ENCODE measurements at regions not wholly inside any gene's neighbourhood (a gene's known extent, or its start where the extent isn't known, plus 50 kb on each side); places are given as distances from the start of the nearest gene placed in this dataset.

DNA sequence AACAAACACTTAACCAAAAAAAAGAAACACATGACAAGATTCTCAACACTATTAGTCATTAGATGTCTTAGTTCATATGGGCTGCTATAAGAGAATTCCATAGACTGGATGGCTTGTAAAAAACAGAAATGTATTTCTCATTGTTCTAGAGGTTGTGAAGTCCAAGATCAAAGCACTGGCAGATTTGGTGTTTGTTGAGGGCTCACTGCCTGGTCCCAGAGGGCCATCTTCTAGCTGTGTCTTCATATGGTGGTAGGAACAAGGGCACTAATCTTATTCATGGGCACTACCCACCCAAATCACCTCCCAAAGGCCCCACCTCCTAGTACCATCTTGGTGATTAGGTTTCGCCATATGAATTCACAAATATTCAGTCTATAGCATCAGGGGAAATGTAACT lies 162.5 kb upstream of the SDK2 start:
- TF ChIP-seq, protein P1, sequence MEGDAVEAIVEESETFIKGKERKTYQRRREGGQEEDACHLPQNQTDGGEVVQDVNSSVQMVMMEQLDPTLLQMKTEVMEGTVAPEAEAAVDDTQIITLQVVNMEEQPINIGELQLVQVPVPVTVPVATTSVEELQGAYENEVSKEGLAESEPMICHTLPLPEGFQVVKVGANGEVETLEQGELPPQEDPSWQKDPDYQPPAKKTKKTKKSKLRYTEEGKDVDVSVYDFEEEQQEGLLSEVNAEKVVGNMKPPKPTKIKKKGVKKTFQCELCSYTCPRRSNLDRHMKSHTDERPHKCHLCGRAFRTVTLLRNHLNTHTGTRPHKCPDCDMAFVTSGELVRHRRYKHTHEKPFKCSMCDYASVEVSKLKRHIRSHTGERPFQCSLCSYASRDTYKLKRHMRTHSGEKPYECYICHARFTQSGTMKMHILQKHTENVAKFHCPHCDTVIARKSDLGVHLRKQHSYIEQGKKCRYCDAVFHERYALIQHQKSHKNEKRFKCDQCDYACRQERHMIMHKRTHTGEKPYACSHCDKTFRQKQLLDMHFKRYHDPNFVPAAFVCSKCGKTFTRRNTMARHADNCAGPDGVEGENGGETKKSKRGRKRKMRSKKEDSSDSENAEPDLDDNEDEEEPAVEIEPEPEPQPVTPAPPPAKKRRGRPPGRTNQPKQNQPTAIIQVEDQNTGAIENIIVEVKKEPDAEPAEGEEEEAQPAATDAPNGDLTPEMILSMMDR (IDR thresholded peaks at IDR 0.05; ENCODE audit: low read depth, low read length, missing control alignments) = no peak
- no peak for DNase-seq (ENCODE audit: extremely low read depth, low read depth)
- no peak overlapping the region for H3K4me3 ChIP-seq (replicated peaks; ENCODE audit: low read depth, low read length)

DNA sequence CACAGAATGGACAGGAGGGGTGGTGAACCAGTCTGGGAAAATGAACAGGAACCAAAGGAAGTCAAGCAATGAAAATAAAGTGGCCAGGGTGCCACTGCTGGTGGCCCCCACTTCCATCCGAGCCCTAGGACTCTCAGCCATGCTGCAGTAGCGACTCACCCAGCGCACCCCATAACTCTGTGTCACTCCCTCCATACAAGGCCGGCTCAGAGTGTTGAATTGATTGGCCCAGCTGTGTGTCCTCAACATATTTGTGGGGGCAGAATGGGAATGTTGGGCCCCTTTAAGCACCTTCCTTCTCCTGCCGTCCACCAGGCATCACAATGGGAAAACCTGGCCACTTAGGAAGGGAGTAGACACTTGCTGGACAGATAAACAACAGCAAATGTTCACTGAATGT lies 169.0 kb upstream of the SDK2 start:
- DNase-seq (ENCODE audit: extremely low read depth, low read depth) = no peak
- TF ChIP-seq, protein P1 (IDR thresholded peaks at IDR 0.05; ENCODE audit: low read depth, low read length, missing control alignments) = no peak
- no peak overlapping the region for H3K4me3 ChIP-seq (replicated peaks; ENCODE audit: low read depth, low read length)

DNA sequence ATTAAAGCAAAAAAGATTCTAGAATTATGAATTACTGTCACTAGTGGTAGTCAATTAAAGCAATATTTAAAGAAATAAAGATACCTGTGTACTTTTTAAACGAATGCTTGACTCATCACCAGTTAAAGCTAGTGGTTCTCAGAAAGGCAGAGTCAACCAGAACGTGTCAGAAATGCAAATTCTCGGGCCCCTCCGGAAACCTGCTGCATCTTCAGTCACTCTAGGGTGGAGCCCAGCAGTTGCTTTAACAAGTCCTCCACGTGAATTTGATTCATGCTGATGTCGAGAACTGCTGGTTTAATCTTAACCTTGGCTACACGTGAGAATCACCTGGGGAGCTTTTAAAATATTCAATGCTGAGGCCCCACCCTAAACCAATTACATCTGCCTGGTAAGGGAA lies 169.8 kb upstream of the SDK2 start:
- TF ChIP-seq, protein P1 (IDR thresholded peaks at IDR 0.05; ENCODE audit: low read depth, low read length, missing control alignments) = no peak
- no peak overlapping the region for H3K4me3 ChIP-seq (replicated peaks; ENCODE audit: low read depth, low read length)
- DNase-seq (ENCODE audit: extremely low read depth, low read depth) = no peak

DNA sequence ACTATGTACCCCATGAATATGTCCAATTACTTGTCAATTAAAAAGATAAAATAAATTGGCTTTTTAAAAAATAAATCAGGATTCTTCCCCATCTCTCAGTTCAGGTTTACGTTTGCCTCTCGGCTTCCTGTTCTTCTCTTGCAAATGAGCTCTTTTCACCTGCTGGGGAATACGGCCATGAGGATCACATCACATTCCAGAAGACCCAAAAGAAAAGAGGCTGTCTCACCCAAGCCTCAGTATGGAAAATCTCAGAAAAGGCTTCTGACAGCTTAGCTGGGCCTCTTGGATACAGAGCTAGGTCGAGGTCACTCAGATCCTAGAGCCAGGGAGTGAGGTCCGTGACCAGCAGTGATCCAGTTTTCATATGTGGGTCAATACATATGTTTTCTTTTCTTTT lies 171.2 kb upstream of the SDK2 start:
- no peak for DNase-seq (ENCODE audit: extremely low read depth, low read depth)
- H3K4me3 ChIP-seq (replicated peaks; ENCODE audit: low read depth, low read length) = no peak overlapping the region
- TF ChIP-seq, protein P1 (IDR thresholded peaks at IDR 0.05; ENCODE audit: low read depth, low read length, missing control alignments) = no peak

DNA sequence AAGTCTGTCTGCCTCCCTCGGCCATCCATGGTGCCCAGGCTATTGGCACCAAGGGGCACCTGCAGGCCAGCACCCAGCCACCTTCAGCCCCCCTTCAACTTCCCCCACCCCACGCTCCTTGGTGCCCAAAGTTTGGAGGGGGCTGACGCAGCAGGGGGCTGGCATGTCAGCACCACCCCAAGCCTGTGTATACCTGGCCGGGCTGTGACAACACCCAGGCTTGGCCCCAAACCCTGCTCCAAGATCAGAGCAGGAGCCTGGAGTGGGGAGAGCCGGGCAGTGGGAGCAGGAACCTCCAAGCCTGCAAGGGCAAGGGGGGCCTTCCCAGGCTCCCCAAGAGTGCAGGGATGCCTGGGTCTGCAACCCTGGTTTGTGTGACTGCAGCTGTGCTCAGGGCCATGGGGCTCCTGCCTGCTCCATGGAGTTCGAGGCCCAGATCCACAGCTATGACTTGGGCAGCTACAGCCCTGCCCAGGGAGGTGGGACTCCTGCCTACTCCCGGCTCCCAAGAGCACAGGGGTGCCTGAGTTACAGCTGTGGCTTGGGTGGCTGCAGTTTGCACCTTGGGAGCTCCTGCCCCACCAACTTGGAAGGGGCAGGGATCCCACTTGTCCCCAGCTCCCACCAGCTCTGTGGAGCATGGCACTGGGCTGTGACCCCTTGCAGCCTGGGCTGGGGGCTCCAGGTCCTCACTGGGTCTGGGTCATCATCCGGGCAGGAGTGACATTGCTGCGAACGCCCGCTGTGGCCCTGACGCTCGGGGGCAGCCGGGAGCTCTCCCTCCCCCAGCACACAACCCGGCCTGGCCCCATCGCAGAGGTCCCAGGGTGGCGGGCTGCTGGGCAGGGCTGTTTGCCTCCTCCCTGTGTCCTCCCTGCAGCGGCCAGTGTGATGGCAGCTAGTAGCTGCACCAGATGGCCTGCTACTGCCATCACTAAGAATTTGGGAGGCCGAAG lies 175.5 kb upstream of the SDK2 start:
- TF ChIP-seq, protein P1 (IDR thresholded peaks at IDR 0.05; ENCODE audit: low read depth, low read length, missing control alignments) = no peak
- no peak overlapping the region for H3K4me3 ChIP-seq (replicated peaks; ENCODE audit: low read depth, low read length)
- no peak for DNase-seq (ENCODE audit: extremely low read depth, low read depth)

DNA sequence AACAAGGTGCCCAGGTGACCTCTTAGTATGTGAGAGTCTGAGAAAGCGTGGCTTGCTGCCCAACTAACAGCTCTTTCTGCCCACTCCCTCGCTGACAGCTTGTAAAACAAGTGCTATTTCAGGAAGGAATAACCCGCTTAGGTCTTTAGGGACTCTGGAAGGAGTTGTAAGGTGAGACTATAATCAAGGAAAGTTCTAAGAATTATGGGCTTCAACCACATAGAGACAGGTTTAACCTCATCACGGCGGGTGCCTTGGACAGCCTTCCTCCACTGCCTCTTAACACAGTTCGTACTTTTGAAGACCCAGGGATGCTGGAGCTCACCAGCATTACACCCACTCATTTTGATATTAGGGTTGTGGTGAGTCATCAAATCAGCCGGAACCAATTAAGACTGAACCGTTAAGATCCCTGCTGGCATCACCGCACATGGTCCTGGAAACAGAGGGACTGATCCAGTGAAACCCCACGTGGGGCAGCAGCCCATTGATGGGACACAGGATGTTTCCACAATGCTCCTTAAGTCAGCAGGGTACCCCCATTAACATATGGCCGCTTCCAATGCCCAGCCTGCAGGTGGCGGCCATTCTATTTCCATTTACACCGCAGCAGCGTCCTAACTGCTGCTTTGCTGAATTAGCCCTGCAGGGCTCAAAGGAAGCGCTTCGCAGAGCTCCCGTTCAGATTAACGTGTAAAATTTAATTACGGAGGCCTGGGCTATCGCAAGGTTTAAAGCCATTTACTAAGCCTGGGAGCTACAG lies 176.6 kb upstream of the SDK2 start:
- DNase-seq (ENCODE audit: extremely low read depth, low read depth) = peak; percentile 32
- TF ChIP-seq, protein P1 (IDR thresholded peaks at IDR 0.05; ENCODE audit: low read depth, low read length, missing control alignments) = no peak
- no peak overlapping the region for H3K4me3 ChIP-seq (replicated peaks; ENCODE audit: low read depth, low read length)
